Neural progenitor cell (in vitro differentiated cells): ENCODE measurements at regions not wholly inside any gene's neighbourhood (a gene's known extent, or its start where the extent isn't known, plus 50 kb on each side); places are given as distances from the start of the nearest gene placed in this dataset.

Experiments
- DNase-seq: peaks from one replicate; pipeline ENCODE4 v3.0.0-alpha.2; 2016; ENCODE audit warnings: low spot score
- H2AFZ ChIP-seq: fragments of 200-600 bp; sonication (generic); replicated peaks from 2 replicates; pipeline ENCODE4 v1.6.1; 2016; ENCODE audit warnings: antibody characterized with exemption
- H3F3A ChIP-seq: fragments of 200-600 bp; sonication (generic); 2 replicates; pipeline ENCODE4 v1.6.1; 2016; ENCODE audit warnings: antibody characterized with exemption, low read depth
- H3K27ac ChIP-seq: fragments of 200-600 bp; sonication (generic); 2 replicates; pipeline ENCODE4 v1.5.1; 2016; ENCODE audit warnings: mild to moderate bottlenecking
- H3K27me3 ChIP-seq: fragments of 200-600 bp; sonication (generic); 2 replicates; pipeline ENCODE4 v1.6.1; 2016; ENCODE audit warnings: mild to moderate bottlenecking, moderate library complexity
- H3K36me3 ChIP-seq: fragments of 200-600 bp; sonication (generic); 2 replicates; pipeline ENCODE4 v1.5.1; 2016
- H3K4me1 ChIP-seq: fragments of 200-600 bp; sonication (generic); 2 replicates; pipeline ENCODE4 v1.6.1; 2016; ENCODE audit warnings: mixed run types
- H3K4me2 ChIP-seq: fragments of 200-600 bp; sonication (generic); 2 replicates; pipeline ENCODE4 v1.6.1; 2016
- H3K4me3 ChIP-seq: fragments of 200-600 bp; sonication (generic); 2 replicates; pipeline ENCODE4 v1.5.1; 2016
- H3K79me2 ChIP-seq: fragments of 200-600 bp; sonication (generic); 2 replicates; pipeline ENCODE4 v1.6.1; 2016; ENCODE audit warnings: low read depth
- H3K9ac ChIP-seq: fragments of 200-600 bp; sonication (generic); 2 replicates; pipeline ENCODE4 v1.6.1; 2016
- H3K9me3 ChIP-seq: fragments of 200-600 bp; sonication (generic); 2 replicates; pipeline ENCODE4 v1.5.1; 2016; ENCODE audit warnings: low read depth
- H4K20me1 ChIP-seq: fragments of 200-600 bp; sonication (generic); 2 replicates; pipeline ENCODE4 v1.6.1; 2016; ENCODE audit warnings: low read depth
- H3K27ac Mint-ChIP-seq: 3 replicates; pipeline ENCODE4 v1.8.0; 2021; ENCODE audit warnings: mixed read lengths
- H3K27me3 Mint-ChIP-seq: 2 replicates; pipeline ENCODE4 v1.8.0; 2022; ENCODE audit warnings: low read depth, mild to moderate bottlenecking, inconsistent platforms, moderate library complexity, mixed read lengths; ENCODE audit not compliant: insufficient read depth
- H3K36me3 Mint-ChIP-seq: 3 replicates; pipeline ENCODE4 v1.8.0; 2021; ENCODE audit warnings: mixed read lengths
- H3K4me1 Mint-ChIP-seq: 3 replicates; pipeline ENCODE4 v1.8.0; 2021; ENCODE audit warnings: mixed read lengths
- H3K4me3 Mint-ChIP-seq: 3 replicates; pipeline ENCODE4 v1.8.0; 2021; ENCODE audit warnings: mild to moderate bottlenecking, moderate library complexity, mixed read lengths
- H3K9me3 Mint-ChIP-seq: 3 replicates; pipeline ENCODE4 v1.8.0; 2020; ENCODE audit warnings: mixed read lengths
- CTCF ChIP-seq: fragments of 200-600 bp; sonication (generic); IDR thresholded peaks from 2 replicates; pipeline ENCODE4 v1.5.1; 2017; ENCODE audit warnings: antibody characterized with exemption, mild to moderate bottlenecking
- EZH2 ChIP-seq: fragments of 200-600 bp; sonication (generic); IDR thresholded peaks from 2 replicates; pipeline ENCODE4 v1.6.1; 2017; ENCODE audit warnings: antibody characterized with exemption, mild to moderate bottlenecking, moderate library complexity
- EZH2phosphoT487 ChIP-seq: fragments of 200-600 bp; sonication (generic); IDR thresholded peaks from 2 replicates; pipeline ENCODE4 v1.6.1; 2017; ENCODE audit warnings: antibody characterized with exemption

- no peaks in the 10 kb centered on the region for H3K9me3 Mint-ChIP-seq
- H3K4me3 ChIP-seq: no peak overlapping the region
- no peaks in the 10 kb centered on the region for H3K36me3 Mint-ChIP-seq
- H3K27ac ChIP-seq: no peak overlapping the region
- H3K36me3 ChIP-seq: no peaks in the 10 kb centered on the region
- no peak for DNase-seq
- H2AFZ ChIP-seq: no peak overlapping the region
- H3K4me1 Mint-ChIP-seq: peaks cover 11% of the 10 kb centered on the region
- H3K4me2 ChIP-seq: no peak overlapping the region
- H4K20me1 ChIP-seq: no peaks in the 10 kb centered on the region
- H3K27ac Mint-ChIP-seq: no peak overlapping the region
- H3K27me3 ChIP-seq: peaks cover 8% of the 10 kb centered on the region
- peaks cover 12% of the 10 kb centered on the region for H3F3A ChIP-seq
- H3K4me1 ChIP-seq: peaks cover 21% of the 10 kb centered on the region
- no peak overlapping the region for H3K4me3 Mint-ChIP-seq
- H3K9me3 ChIP-seq: no peaks in the 10 kb centered on the region
- peaks cover 3% of the 10 kb centered on the region for H3K27me3 Mint-ChIP-seq
- H3K9ac ChIP-seq: no peak overlapping the region
- TF ChIP-seq EZH2phosphoT487 (no peak), CTCF (no peak)
- no peaks in the 10 kb centered on the region for H3K79me2 ChIP-seq
Measured at GRCh38 chr3:182683858-182684257, 109.4 kb upstream of the ATP11B start.

- Histone ChIP-seq H3K4me3 (no peak overlapping the region), H3K27me3 (peaks cover 6% of the 10 kb centered on the region), H2AFZ (no peak overlapping the region), H3K4me2 (no peak overlapping the region), H3F3A (peaks cover 12% of the 10 kb centered on the region), H4K20me1 (no peaks in the 10 kb centered on the region), H3K36me3 (no peaks in the 10 kb centered on the region), H3K9me3 (no peaks in the 10 kb centered on the region), H3K4me1 (peaks cover 21% of the 10 kb centered on the region), H3K27ac (no peak overlapping the region), H3K9ac (no peak overlapping the region), H3K79me2 (no peaks in the 10 kb centered on the region)
- Mint-ChIP-seq H3K27ac (no peak overlapping the region), H3K4me3 (no peak overlapping the region), H3K27me3 (peaks cover 6% of the 10 kb centered on the region), H3K36me3 (no peaks in the 10 kb centered on the region), H3K9me3 (no peaks in the 10 kb centered on the region), H3K4me1 (peaks cover 11% of the 10 kb centered on the region)
- no peak for DNase-seq
- TF ChIP-seq EZH2phosphoT487: no peak
- no peak for TF ChIP-seq EZH2
- TF ChIP-seq CTCF: no peak
Measured at GRCh38 chr3:182686033-182686886, 107.0 kb upstream of the ATP11B start.

- Histone ChIP-seq H3K4me1 (peaks cover 5% of the 10 kb centered on the region), H3K4me2 (no peak overlapping the region), H3K79me2 (no peaks in the 10 kb centered on the region), H3K36me3 (no peaks in the 10 kb centered on the region), H3K27ac (no peak overlapping the region), H4K20me1 (no peaks in the 10 kb centered on the region), H3F3A (no peaks in the 10 kb centered on the region), H3K27me3 (no peaks in the 10 kb centered on the region), H2AFZ (no peak overlapping the region), H3K4me3 (no peak overlapping the region), H3K9ac (no peak overlapping the region), H3K9me3 (no peaks in the 10 kb centered on the region)
- no peaks in the 10 kb centered on the region for H3K4me1 Mint-ChIP-seq
- no peak overlapping the region for H3K27ac Mint-ChIP-seq
- DNase-seq: no peak
- no peaks in the 10 kb centered on the region for H3K36me3 Mint-ChIP-seq
- no peaks in the 10 kb centered on the region for H3K9me3 Mint-ChIP-seq
- TF ChIP-seq EZH2 (no peak), CTCF (no peak), EZH2phosphoT487 (no peak)
- no peak overlapping the region for H3K4me3 Mint-ChIP-seq
- H3K27me3 Mint-ChIP-seq: peaks cover 14% of the 10 kb centered on the region
Measured at GRCh38 chr3:182690172-182690571, 103.1 kb upstream of the ATP11B start.
